HepG2 (cell line): ENCODE measurements at regions not wholly inside any gene's neighbourhood (a gene's known extent, or its start where the extent isn't known, plus 50 kb on each side); places are given as distances from the start of the nearest gene placed in this dataset.

Experiments used
- ADNP ChIP-seq: sonication (generic); formaldehyde crosslinking; IDR thresholded peaks from 2 replicates; pipeline ENCODE4 v1.4.0; 2020; ENCODE audit warnings: missing genetic modification reagents
- CTCF ChIP-seq: sonication (generic); formaldehyde crosslinking; IDR thresholded peaks from 2 replicates; pipeline ENCODE4 v1.5.0; 2020; ENCODE audit warnings: mild to moderate bottlenecking, missing genetic modification reagents, moderate library complexity
- POLR2AphosphoS2 ChIP-seq: IDR thresholded peaks from 2 replicates; pipeline ENCODE4 v1.6.1; 2011; ENCODE audit warnings: low read depth, low read length, improper control_type of control experiment
- SMARCC2 ChIP-seq: fragments of 450-650 bp; IDR thresholded peaks from 2 replicates; pipeline ENCODE4 v1.6.1; 2017; ENCODE audit warnings: antibody characterized with exemption, mild to moderate bottlenecking
- YEATS2 ChIP-seq: sonication (generic); formaldehyde crosslinking; IDR thresholded peaks from 2 replicates; pipeline ENCODE4 v1.4.0; 2020; ENCODE audit warnings: missing genetic modification reagents, borderline replicate concordance
- ZBTB44 ChIP-seq: sonication (generic); formaldehyde crosslinking; IDR thresholded peaks from 2 replicates; pipeline ENCODE4 v1.4.0; 2020; ENCODE audit warnings: missing genetic modification reagents
- ZNF280D ChIP-seq: sonication (generic); formaldehyde crosslinking; IDR thresholded peaks from 2 replicates; pipeline ENCODE4 v1.5.1; 2020; ENCODE audit warnings: mild to moderate bottlenecking, missing genetic modification reagents
- ZNF678 ChIP-seq: sonication (generic); formaldehyde crosslinking; IDR thresholded peaks from 2 replicates; pipeline ENCODE4 v1.4.0; 2020; ENCODE audit warnings: mild to moderate bottlenecking, missing genetic modification reagents

GRCh38 chr11:129719037-129719436, 96.6 kb upstream of the TMEM45B start:
- TF ChIP-seq YEATS2 (CRISPR knock-in tag) = no peak
- TF ChIP-seq ZNF280D (CRISPR knock-in tag) = no peak
- no peak for TF ChIP-seq ZBTB44
- no peak for TF ChIP-seq ADNP (CRISPR knock-in tag)
- no peak for TF ChIP-seq CTCF (CRISPR knock-in tag)
- TF ChIP-seq ZNF678 (CRISPR knock-in tag) = no peak
- TF ChIP-seq POLR2AphosphoS2 = no peak
- TF ChIP-seq SMARCC2 = no peak
